ENCODE measurements at regions not wholly inside any gene's neighbourhood (a gene's known extent, or its start where the extent isn't known, plus 50 kb on each side); places are given as distances from the start of the nearest gene placed in this dataset.

- TF ChIP-seq POLR2AphosphoS5 (IDR thresholded peaks at IDR 0.05; ENCODE audit: low read depth, low read length), result no peak
- no peak for TF ChIP-seq ATF3 (IDR thresholded peaks at IDR 0.05)
- no peak for TF ChIP-seq SP1 (IDR thresholded peaks at IDR 0.05; ENCODE audit: low read depth)
- no peak for TF ChIP-seq CTCF (IDR thresholded peaks at IDR 0.05 in 2 of 3, conservative IDR thresholded peaks at IDR 0.05 in 1 of 3; ENCODE audit: borderline replicate concordance in 1 of 3, insufficient read depth in 1 of 3, low read depth in 2 of 3, low read length in 2 of 3)
- no peak for TF ChIP-seq EZH2 (IDR thresholded peaks at IDR 0.05)
- no peak for TF ChIP-seq POLR2A (IDR thresholded peaks at IDR 0.05; ENCODE audit: borderline replicate concordance, extremely low read depth, insufficient read depth, insufficient read length)
- no peak for TF ChIP-seq RAD21 (IDR thresholded peaks at IDR 0.05; ENCODE audit: low read depth)
- no peak for TF ChIP-seq ZFX (IDR thresholded peaks at IDR 0.05)
- no peak for TF ChIP-seq JUND (IDR thresholded peaks at IDR 0.05)
These were observed 712.3 kb downstream of the METTL15 start for GRCh38 chr11:28820296-28820989.
